DND-41 (cell line): ENCODE measurements at regions not wholly inside any gene's neighbourhood (a gene's known extent, or its start where the extent isn't known, plus 50 kb on each side); places are given as distances from the start of the nearest gene placed in this dataset.

Experiments
- ATAC-seq: fragments of 200-7000 bp; cut with Tn5 transposase; 3 replicates; pipeline ENCODE4 v1.9.1; 2021; ENCODE audit warnings: low read depth; ENCODE audit not compliant: insufficient read depth
- DNase-seq: peaks from one replicate; pipeline ENCODE4 v3.0.0-alpha.2; 2020
- H2AFZ ChIP-seq: 2 replicates; pipeline ENCODE4 v1.6.0; 2012; ENCODE audit warnings: low read depth, low read length
- H3K27ac ChIP-seq: 2 replicates; pipeline ENCODE4 v1.5.1; 2012; ENCODE audit warnings: low read length, inconsistent platforms
- H3K27me3 ChIP-seq: fragments of 200-600 bp; sonication (generic); 2 replicates; pipeline ENCODE4 v1.6.0; 2012; ENCODE audit warnings: low read length, mild to moderate bottlenecking, inconsistent platforms; ENCODE audit not compliant: insufficient read depth, poor library complexity
- H3K36me3 ChIP-seq: 2 replicates; pipeline ENCODE4 v1.5.1; 2012; ENCODE audit warnings: low read length, inconsistent platforms; ENCODE audit not compliant: insufficient read depth
- H3K4me1 ChIP-seq: 2 replicates; pipeline ENCODE4 v1.5.1; 2012; ENCODE audit warnings: mild to moderate bottlenecking, low read length; ENCODE audit not compliant: insufficient read depth
- H3K4me2 ChIP-seq: 2 replicates; pipeline ENCODE4 v1.6.0; 2012; ENCODE audit warnings: mild to moderate bottlenecking, moderate library complexity, low read length, inconsistent platforms; ENCODE audit not compliant: insufficient read depth
- H3K4me3 ChIP-seq, 2 experiments: fragments of 200-600 bp in 1 of 2; shearing (Covaris generic) in 1 of 2; 2 replicates each; pipeline ENCODE4 v1.5.1; 2012 to 2016; ENCODE audit warnings: inconsistent platforms in 2 of 2, low read length in 2 of 2, mild to moderate bottlenecking in 2 of 2, low read depth in 1 of 2, moderate library complexity in 1 of 2
- H3K79me2 ChIP-seq: 2 replicates; pipeline ENCODE4 v1.6.0; 2012; ENCODE audit warnings: low read length, inconsistent platforms; ENCODE audit not compliant: insufficient read depth
- H3K9ac ChIP-seq: 2 replicates; pipeline ENCODE4 v1.6.0; 2012; ENCODE audit warnings: low read depth, mild to moderate bottlenecking, inconsistent platforms, low read length, moderate library complexity
- H3K9me3 ChIP-seq: 2 replicates; pipeline ENCODE4 v1.5.1; 2012; ENCODE audit warnings: low read length, moderate library complexity, mild to moderate bottlenecking, inconsistent platforms; ENCODE audit not compliant: insufficient read depth, severe bottlenecking
- H4K20me1 ChIP-seq: 2 replicates; pipeline ENCODE4 v1.6.0; 2012; ENCODE audit warnings: low read length; ENCODE audit not compliant: insufficient read depth
- CTCF ChIP-seq: IDR thresholded peaks from 2 replicates; pipeline ENCODE4 v1.5.1; 2012; ENCODE audit warnings: borderline replicate concordance, low read length, moderate library complexity, mild to moderate bottlenecking; ENCODE audit not compliant: poor library complexity, severe bottlenecking; ENCODE audit errors: extremely low read depth
- EZH2 ChIP-seq: IDR thresholded peaks from 3 replicates; pipeline ENCODE4 v1.6.1; 2012; ENCODE audit warnings: borderline replicate concordance, low read depth, mild to moderate bottlenecking, moderate library complexity, low read length, inconsistent platforms; ENCODE audit not compliant: severe bottlenecking

DNA sequence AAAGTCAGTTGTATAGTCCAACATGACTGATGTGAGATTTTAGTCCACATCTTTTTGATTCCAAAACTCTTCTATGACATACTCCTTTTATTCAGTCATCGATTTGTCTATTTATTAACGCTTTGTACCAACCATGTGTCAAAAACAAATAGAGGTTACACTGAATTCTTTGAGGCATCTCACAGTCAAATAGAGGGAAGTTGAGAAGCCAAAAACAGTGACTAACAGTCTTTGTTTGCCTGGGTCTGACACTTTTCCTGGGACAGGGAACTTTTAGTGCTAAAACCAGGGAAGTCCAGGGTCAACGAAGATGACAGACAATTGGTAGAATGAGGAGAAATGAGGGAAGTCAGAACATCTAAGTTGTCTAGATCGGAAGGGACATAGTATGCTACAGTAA is 169.9 kb upstream of the HS3ST1 start:
- no peaks in the 10 kb centered on the region for H4K20me1 ChIP-seq
- H2AFZ ChIP-seq, result no peak overlapping the region
- ATAC-seq (no peak), DNase-seq (no peak)
- H3K4me1 ChIP-seq, result no peaks in the 10 kb centered on the region
- no peaks in the 10 kb centered on the region for H3K27me3 ChIP-seq
- no peaks in the 10 kb centered on the region for H3K79me2 ChIP-seq
- no peak for TF ChIP-seq CTCF
- TF ChIP-seq EZH2, result no peak
- no peak overlapping the region for H3K9ac ChIP-seq
- no peak overlapping the region for H3K4me3 ChIP-seq
- no peak overlapping the region for H3K4me2 ChIP-seq
- H3K9me3 ChIP-seq, result no peaks in the 10 kb centered on the region
- no peaks in the 10 kb centered on the region for H3K36me3 ChIP-seq
- no peak overlapping the region for H3K27ac ChIP-seq

- H3K36me3 ChIP-seq, result no peaks in the 10 kb centered on the region
- no peaks in the 10 kb centered on the region for H3K4me1 ChIP-seq
- DNase-seq, result no peak
- no peak overlapping the region for H3K4me3 ChIP-seq
- H4K20me1 ChIP-seq, result no peaks in the 10 kb centered on the region
- H3K27ac ChIP-seq, result no peak overlapping the region
- no peak for TF ChIP-seq EZH2
- TF ChIP-seq CTCF, result no peak
- ATAC-seq, result no peak
- H2AFZ ChIP-seq, result no peak overlapping the region
- H3K27me3 ChIP-seq, result no peaks in the 10 kb centered on the region
- H3K9ac ChIP-seq, result no peak overlapping the region
- no peaks in the 10 kb centered on the region for H3K9me3 ChIP-seq
- H3K4me2 ChIP-seq, result no peak overlapping the region
- no peaks in the 10 kb centered on the region for H3K79me2 ChIP-seq
Measured at GRCh38 chr4:11597506-11597905, 168.8 kb upstream of the HS3ST1 start.

GRCh38 chr4:11596989-11597388 is 168.3 kb upstream of the HS3ST1 start:
- no peak overlapping the region for H2AFZ ChIP-seq
- no peak overlapping the region for H3K9ac ChIP-seq
- no peaks in the 10 kb centered on the region for H3K27me3 ChIP-seq
- H3K4me1 ChIP-seq, result no peaks in the 10 kb centered on the region
- H4K20me1 ChIP-seq, result no peaks in the 10 kb centered on the region
- H3K27ac ChIP-seq, result no peak overlapping the region
- no peaks in the 10 kb centered on the region for H3K9me3 ChIP-seq
- no peaks in the 10 kb centered on the region for H3K36me3 ChIP-seq
- ATAC-seq, result no peak
- H3K4me3 ChIP-seq, result no peak overlapping the region
- no peak for TF ChIP-seq EZH2
- no peak for TF ChIP-seq CTCF
- DNase-seq, result no peak
- H3K4me2 ChIP-seq, result no peak overlapping the region
- H3K79me2 ChIP-seq, result no peaks in the 10 kb centered on the region

- ATAC-seq (no peak), DNase-seq (no peak)
- H3K27me3 ChIP-seq, result no peaks in the 10 kb centered on the region
- no peak overlapping the region for H2AFZ ChIP-seq
- H3K4me3 ChIP-seq, result no peak overlapping the region
- TF ChIP-seq EZH2 (no peak), CTCF (no peak)
- H3K79me2 ChIP-seq, result no peaks in the 10 kb centered on the region
- H3K9ac ChIP-seq, result no peak overlapping the region
- no peaks in the 10 kb centered on the region for H3K9me3 ChIP-seq
- no peaks in the 10 kb centered on the region for H4K20me1 ChIP-seq
- no peaks in the 10 kb centered on the region for H3K4me1 ChIP-seq
- no peak overlapping the region for H3K27ac ChIP-seq
- no peak overlapping the region for H3K4me2 ChIP-seq
- H3K36me3 ChIP-seq, result no peaks in the 10 kb centered on the region
Measured at GRCh38 chr4:11593576-11594116, 165.0 kb upstream of the HS3ST1 start.
